Inflammatory macrophage treated with lipopolysaccharide for 4 hours (primary cell): ENCODE measurements at regions not wholly inside any gene's neighbourhood (a gene's known extent, or its start where the extent isn't known, plus 50 kb on each side); places are given as distances from the start of the nearest gene placed in this dataset.

Experiments used
- DNase-seq: peaks from one replicate; pipeline ENCODE4 v3.0.0-alpha.2; 2020

DNA sequence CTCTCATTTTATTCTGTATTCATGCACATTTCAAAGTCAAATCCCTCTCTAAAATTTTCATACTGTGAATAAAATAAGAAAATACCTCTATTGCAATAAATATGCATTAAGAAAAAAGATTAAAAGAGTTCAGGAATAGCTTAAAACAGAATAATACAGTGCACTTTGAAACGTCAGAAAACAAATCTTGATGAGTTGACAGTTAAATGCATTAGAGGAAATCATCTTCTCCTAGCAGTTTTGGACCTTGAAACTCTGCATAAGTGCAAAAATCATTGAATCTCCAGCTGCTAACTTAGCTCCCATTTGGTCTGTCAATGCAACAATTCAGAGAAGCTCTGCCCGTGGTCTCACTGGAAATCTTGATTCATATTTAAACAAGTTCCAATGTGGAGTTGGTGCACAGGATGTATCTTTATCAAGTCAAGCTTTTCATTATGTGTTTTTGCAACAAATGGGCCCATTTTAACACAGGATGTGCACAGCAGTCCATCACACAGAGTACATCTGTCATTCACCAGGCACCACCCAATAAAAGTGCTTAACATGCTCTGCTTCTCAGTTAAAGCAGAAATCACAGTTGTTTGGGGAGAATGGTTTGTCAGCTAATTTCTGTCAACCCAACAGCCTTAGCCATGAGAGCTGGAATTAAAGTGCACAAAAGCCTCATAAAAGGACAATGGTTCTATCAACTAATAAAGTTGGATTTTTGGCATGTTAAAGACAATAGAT is 98.8 kb upstream of the ARRDC4 start:
- DNase-seq = no peak

DNA sequence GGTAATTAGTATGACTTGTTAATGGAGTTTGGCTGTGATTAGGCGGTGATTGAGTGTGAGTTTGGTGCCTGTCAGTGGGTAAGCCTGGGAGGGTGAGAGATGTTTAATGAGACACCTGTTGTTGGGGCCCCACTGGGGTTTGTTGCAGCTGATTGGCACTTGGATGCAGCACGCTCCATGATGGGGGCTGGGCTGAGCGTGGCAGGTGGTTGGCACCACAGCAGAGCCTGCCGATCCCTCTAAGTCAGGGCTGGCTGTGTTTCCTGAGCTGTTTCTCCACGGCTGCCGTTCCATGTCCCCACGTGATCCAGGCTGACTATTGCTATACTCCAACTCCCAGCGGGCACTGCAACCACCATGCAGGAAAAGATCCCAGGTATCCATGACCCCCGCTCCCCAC is 93.5 kb upstream of the ARRDC4 start:
- no peak for DNase-seq

DNA sequence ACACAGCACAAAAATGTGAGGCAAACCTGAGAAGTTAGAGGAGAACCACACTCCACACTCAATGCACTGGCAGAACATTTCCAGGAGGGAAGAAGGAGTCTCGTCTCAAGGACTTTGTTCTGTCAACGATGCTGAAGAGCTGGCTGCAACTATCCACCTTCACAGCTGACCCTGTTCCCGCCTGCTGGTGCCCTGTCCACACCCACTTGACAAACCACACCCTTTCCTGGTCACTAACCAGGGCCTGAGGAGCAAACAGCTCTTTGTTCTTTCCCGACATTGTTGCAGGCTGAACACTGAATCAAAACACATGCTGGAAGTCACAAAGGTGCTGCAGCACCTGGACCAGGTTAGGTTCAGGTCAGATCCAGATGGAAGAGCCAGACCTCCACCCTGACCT is 92.6 kb upstream of the ARRDC4 start:
- DNase-seq = no peak

DNA sequence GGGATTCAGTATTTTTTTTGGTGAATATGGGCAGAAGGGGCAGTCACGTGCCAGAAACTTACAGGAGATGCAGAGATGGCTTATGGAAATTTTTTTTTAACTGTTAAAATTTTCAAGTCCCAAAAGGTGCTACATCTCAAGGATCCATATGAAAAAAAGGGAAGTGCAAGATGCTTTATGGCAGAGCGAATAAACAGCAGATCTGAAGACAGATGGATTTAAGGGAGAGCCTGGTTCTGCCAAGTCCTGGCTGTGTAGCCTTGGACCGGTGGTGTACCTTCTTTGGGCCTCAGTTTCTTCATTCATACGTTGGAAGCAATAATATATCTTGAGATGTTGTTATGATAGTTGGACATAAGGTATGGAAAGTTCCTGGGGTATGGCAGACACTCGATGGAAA is 91.5 kb upstream of the ARRDC4 start:
- DNase-seq = no peak

DNA sequence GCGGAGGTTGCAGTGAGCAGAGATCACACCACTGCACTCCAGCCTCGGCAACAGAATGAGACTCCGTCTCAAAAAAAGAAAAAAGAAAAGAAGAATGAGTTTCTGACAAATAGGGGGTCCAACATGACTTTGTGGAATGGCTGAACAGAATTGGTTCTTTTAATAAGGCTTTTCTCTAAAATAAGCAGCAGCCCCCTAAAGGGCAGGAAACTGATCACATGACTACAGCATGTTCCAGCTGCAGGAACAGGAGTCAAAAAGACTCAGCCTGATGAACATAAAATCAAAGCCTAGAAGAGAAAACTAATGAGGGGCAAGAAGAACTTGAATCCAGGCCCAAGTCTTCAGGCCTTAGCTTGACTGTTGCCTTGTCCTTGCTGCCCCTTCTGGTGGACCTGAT is 89.7 kb upstream of the ARRDC4 start:
- DNase-seq = no peak

DNA sequence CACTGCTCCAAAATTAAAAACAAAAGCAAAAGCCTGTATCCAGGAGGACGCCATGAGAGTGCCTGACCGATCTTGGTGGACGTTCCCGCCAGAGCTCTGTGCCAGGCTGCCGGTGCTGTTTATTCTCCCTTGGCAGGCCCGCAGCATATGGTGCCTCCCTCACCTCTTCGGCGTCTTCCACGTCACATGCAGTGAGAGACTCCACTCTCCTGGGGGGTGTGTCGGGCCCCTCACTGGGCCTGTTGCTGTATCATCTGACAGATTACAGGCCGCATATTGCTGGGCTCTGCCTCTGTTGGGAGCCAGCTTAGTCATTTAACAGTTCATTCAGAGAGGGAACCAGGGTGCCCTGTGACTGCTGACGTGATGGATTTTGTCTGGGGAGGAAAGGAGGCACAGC is 86.4 kb upstream of the ARRDC4 start:
- no peak for DNase-seq

DNA sequence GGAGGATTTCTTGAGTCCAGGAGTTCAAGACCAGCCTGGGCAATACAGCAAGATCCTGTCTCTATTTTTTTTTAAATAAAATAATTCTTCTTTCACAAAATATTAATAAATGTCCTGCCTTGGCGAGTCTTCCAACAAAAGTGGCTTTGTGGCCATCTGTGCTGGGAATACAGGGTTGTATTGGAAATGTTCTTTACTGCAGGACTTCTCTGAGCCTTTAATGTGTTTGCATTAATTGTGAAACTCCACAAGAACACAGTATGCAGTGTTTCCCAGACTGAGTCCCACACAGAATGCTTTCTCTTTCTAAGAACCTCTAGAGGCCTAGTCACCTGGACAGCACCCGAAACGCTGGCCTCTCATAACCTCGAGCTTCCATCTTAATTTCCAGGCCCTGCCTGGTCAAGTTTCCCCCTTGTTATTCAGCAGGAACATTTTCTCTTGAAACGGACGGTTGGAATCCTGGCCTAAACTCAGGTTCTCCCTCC is 85.4 kb upstream of the ARRDC4 start:
- DNase-seq = peak; percentile 2

DNA sequence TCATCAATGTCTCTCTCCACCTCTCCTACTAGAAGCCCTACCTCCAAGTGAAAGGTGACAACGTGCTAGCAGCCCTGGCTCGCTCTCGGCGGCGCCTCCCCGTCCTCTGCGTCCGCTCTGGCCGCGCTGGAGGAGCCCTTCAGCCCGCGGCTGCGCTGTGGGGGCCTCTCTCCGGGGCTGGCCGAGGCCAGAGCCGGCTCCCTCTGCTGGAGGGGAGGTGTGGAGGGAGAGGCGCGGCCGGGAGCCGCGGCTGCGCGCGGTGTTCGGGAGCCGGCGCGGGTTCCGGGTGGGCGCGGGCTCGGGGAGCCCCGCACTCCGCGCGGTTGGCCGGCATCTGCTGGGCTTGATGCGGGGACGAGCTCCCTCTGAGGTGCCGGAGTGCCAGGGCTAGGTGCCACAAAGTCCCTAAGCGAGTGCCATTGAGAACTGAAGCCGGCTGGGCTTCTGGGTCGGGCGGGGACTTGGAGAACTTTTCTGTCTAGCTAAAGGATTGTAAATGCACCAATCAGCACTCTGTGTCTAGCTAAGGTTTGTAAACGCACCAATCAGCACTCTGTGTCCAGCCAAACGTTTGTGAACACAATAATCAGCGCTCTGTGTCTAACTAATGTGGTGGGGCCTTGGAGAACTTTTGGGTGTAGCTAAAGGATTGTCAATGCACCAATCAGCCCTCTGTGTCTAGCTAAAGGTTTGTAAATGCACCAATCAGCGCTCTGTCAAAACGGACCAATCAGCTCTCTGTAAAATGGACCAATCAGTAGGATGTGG is 84.8 kb upstream of the ARRDC4 start:
- DNase-seq = peak; percentile 18

DNA sequence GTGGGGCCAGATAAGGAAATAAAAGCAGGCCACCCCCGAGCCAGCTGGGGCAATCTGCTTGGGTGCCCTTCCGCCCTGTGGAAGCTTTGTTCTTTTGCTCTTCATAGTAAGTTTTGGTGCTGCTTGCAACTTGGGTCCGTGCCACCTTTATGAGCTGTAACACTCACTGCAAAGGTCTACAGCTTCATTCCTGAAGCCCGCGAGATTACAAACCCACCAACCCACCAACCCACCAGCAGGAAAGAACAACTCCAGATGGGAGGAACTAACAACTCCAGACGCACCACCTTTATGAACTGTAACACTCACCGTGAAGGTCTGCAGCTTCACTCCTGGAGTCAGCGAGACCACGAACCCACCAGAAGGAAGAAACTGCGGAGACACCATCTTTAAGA is 84.2 kb upstream of the ARRDC4 start:
- DNase-seq = no peak

DNA sequence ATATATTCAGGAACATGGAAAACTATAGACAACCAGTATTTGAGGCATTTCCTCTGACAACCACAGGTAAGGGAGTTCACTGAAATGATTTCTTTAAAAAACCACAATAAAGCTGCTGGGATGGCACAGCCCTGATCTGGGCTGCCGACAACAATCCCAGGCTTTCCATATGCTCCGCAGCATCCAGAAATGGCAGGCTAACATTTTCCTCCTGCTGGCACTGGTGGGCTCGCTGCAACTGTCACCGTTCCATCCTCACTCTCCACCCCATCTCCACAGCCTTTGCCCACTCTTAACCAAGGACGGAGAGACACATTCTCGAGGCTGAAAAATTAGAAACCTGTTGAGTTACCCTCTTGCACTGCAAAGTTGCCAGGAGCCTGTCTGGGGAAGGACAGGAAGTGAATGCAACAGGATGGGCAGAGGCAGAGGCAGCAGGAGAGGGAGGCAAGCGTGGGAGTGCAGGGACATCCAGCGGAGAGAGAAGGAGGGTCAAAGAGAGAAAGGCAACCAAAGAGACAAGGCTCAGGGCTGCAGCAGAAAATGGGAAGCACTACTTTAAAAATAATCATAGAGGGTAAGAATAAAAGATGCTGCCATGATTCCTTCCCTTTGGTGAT is 79.0 kb upstream of the ARRDC4 start:
- DNase-seq = no peak

DNA sequence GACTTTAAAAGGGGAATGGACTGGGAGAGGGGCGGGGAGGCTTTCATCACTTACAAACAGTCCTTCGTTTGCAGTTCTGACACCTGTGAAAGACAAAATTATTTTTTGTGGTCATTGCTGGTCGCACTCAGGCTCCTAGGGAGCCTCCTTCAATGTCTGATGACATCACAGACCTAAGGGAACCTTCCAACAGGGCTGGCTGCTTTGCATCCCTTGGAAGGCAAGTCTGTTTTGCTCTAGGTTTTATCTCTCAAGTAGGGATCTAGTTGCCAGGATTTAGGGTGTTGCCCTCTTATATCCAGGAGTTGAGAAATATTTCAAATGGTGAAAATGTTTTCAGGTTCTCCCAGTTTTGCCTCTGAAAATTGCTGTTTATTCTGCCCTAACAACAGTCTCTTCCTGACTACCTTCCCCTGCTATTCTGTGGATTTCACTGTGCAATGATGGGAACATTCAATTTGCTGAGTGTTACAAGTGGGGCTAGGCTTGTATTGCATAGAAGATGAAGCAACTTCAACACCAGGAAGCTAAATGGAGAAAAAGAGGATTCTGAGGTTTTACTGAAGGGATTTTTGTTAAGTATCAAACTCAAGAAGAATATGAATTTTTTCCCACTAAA is 75.9 kb upstream of the ARRDC4 start:
- DNase-seq = no peak

DNA sequence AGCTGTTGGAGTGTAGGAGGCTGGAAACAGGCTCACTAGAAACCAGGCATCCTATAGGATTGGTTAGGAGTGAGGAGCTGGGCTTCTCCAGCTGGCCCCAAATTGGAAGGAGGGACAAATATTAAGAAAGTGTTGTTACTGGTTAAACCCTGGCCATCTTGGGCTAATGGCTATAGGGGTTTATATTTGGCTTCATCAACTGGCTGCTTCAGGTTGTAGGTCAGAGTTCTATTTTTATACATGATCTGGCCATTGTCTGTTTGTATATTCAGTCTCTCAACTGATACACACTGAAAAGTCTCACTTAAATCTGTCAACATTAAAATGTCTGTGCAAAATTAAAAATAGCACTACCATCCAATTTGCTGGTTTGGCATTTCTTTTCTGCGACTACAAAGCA is 70.2 kb upstream of the ARRDC4 start:
- no peak for DNase-seq

DNA sequence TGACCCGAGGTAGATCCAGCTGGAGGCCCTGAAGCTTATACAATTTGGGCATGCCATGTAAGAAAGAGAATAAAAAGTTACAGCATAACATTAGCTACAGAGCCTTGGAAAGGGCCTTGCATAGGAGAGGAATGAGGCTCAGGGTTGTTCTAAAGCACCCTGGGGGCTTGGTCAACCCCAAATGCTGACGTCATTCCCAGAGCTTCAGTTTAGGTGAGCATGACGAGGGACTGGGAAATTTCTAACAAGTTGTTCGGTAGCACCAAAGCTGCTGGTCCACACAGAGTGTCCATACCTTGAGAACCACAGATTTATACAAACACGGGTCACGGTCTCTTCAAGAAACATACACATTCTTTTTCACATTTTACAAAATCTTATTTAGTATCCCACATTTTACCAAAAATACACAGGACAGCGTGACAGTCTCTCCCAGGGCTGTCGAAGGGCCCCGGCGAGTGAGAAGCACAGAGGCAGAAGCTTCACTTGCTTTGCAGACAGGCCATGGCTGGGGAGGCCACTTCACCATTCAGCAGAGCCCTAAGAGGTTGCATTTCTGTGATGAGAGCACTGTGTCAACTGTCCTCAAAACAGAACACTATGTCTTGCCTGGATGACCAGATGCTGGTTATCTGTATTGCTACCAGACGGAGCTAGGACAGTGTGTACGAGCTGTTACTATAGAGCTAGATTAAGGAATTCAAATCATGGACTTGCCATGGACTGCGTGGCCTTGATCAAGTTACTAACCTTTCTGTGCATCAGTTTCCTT is 68.2 kb upstream of the ARRDC4 start:
- DNase-seq = no peak

DNA sequence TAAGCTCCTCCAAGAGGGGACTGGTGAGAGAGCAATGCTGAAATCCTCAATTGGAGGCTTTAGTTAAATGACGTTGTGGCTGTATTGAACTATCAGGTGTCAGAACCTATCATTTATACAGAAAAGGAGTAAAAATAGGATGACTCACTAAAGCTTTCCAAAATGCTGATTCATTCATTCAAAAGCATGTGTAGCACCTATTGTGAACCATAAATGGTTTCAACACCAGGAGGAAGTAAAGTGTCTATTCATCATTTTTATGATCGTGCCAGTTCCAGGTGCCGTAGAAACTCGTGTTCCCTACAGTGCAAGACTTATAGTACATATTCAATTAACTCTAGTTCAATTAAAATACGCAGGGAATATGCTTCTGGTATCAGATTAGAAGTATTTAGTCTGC is 66.5 kb upstream of the ARRDC4 start:
- DNase-seq = no peak

DNA sequence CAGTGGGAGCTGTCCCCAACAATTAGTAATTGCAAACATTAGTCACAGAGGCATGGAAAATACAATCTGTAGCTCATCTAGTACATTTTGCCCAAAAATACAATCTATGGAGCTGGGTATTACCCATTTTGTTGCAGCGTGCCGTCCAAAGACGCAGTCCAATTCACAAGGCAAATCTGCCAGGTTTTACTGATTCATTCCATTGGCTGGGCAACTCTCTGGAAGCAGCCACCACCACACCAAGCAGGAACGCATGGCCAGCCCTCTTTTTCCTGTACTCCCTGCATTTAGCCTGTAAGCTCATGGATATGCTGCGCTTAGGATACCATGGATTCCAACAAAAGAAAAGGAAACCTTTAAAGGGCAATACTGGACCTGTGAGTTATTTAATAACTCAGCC is 60.5 kb upstream of the ARRDC4 start:
- no peak for DNase-seq

DNA sequence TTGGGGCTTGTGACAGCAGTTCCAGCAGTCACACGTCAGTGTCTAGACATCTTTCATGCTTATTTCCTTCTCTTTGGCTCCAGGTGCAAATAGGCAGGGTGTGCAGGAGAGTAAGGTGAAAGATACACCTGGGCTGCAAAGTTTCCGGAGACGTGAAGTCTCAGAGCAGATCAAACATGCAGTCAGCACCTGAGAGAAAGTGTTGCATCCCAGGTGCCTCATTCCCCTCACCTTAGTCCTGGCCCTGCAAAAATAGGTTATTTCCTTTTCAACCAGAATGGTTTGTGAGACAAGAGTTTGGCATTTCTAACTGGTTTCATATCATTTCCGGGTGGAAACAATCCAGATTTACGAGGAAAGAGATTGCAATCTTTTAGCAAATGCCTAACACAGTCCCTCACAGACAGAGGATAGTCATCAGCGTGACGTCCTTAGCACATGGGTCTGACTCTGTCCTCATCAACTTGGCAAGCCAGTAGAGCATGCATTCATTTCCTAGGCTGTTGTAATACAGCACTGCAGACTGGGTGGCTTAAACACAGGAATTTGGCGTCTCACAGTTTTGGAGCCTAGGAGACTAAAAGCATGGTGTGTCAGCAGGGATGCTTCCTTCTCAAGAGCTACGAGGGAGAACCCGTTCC is 58.2 kb upstream of the ARRDC4 start:
- no peak for DNase-seq

DNA sequence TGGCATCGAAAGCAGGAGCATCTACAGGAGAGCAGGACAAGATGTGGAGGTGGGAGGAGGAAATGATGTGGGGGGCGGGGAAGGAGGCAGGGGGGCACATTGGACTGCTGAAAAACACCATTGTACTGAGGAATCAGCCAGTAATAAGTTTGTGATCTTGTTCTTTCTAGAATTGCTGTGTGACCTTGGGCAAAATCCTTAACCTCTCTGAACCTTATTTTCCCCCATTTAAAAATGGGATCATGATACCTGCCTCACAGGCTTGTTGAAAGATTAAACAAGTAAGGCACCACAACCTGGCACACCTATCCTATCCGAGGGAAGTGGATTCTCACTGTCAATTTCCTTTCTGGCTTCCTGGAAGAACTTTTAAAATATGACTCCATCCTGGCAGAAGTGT is 56.9 kb upstream of the ARRDC4 start:
- DNase-seq = no peak

DNA sequence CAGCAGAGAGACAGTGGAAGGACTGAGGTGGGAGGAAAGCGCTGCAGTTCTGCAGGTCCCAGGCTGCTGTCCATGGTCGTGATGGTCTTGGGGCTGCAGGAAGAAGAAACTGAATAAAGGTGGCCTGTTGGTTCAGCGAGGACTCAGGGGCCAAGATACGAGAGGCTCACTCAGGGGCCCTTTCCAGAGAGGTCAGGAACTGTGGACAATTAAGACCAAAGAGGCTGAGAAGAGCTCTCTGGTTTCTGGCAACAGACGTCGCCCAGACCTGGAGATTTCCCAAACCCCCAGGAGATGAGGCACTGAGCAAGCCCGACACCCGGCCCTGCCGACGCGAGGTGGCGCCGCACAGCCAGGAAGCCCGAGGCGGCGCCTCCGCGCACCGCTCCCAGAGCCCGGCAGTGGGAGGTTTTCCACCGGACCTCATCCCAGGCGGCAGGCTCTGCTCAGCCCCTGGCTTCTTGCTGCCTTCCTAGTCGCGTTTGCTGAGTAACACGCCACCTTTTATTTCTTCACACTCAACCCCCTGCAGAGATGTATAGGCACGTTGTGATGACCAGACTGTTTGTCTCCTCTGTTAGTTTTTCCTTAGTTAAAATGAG is 56.4 kb upstream of the ARRDC4 start:
- peak; percentile 60 for DNase-seq

DNA sequence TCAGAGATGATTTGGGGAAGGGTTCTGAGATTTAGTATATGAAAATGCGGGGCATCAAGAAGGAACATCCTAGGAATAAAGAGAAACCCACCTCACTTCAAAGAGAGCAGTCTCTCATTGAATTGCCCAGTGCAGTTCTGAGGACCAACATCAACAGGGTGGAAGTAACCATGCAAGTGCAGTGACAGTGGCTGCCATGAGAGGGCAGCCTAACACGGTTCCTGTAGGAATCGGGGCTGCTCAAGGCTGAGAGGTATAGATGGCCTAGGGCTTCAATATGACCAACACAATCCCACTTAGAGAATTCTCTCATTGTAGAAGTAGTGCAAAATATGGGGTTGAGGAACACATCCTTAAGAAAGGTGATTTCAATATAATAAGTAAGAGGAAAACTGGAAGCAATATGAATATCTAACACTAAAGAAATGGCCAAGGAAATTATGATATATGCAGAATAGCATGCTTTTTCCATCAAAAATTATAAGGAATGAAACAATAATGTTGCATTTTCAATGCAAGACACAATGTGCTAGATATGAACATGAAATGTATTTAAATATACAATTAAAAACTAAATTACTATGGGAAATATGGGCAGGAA is 51.1 kb upstream of the ARRDC4 start:
- DNase-seq = peak; percentile 71
